ENCODE measurements at regions not wholly inside any gene's neighbourhood (a gene's known extent, or its start where the extent isn't known, plus 50 kb on each side); places are given as distances from the start of the nearest gene placed in this dataset.
"Not testable (repeated sequence)": the region's sequence is repeated elsewhere in the genome, so short reads cannot be mapped to it uniquely, and the experiment has no call there.

DNA sequence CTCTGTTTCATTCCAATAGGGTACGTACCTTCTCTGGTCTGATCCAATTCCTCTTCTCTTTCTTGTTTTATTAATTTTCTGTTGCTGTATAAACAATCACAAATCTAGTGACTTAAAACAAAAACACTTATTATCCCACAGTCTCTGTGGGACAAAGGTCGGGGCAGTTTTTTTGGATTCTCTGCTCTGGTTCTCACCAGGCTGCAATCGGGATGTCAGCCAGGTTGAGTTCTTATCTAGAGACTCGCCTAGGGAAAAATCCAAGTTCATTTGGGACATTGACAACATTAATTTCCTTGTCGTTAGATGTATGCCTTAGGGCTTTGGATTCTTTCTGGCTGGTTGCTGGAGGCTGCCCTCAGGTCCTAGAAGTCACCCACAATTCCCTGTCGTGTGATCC, 430.5 kb upstream of the RORB start:
- TF ChIP-seq, protein P1, sequence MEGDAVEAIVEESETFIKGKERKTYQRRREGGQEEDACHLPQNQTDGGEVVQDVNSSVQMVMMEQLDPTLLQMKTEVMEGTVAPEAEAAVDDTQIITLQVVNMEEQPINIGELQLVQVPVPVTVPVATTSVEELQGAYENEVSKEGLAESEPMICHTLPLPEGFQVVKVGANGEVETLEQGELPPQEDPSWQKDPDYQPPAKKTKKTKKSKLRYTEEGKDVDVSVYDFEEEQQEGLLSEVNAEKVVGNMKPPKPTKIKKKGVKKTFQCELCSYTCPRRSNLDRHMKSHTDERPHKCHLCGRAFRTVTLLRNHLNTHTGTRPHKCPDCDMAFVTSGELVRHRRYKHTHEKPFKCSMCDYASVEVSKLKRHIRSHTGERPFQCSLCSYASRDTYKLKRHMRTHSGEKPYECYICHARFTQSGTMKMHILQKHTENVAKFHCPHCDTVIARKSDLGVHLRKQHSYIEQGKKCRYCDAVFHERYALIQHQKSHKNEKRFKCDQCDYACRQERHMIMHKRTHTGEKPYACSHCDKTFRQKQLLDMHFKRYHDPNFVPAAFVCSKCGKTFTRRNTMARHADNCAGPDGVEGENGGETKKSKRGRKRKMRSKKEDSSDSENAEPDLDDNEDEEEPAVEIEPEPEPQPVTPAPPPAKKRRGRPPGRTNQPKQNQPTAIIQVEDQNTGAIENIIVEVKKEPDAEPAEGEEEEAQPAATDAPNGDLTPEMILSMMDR (conservative IDR thresholded peaks at IDR 0.05; ENCODE audit: control insufficient read depth, insufficient read depth, low read depth, low read length) = no peak
- no peak overlapping the region for H3K4me3 ChIP-seq (ENCODE audit: control insufficient read depth, low read depth, low read length)
- DNase-seq (ENCODE audit: low read depth) = no peak

DNA sequence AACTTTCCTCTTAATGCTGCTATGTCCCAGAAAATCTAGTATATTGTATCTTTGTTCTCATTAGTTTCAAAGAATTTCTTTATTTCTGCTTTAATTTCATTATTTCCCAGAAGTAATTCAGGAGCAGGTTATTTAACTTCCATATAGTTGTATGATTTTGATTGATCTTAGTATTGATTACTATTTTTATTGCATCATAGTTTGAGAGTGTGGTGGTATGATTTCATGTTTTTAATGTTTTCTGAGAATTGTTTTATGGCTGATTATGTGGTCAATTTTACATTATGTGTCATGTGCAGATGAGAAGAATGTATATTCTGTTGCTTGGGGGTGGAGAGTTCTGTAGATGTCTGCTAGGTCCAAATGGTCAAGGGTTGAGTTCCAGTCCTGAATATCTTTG, 425.6 kb upstream of the RORB start:
- DNase-seq (ENCODE audit: low read depth) = no peak
- H3K4me3 ChIP-seq (ENCODE audit: control insufficient read depth, low read depth, low read length) = no peak overlapping the region
- TF ChIP-seq, protein P1 (conservative IDR thresholded peaks at IDR 0.05; ENCODE audit: control insufficient read depth, insufficient read depth, low read depth, low read length) = no peak

DNA sequence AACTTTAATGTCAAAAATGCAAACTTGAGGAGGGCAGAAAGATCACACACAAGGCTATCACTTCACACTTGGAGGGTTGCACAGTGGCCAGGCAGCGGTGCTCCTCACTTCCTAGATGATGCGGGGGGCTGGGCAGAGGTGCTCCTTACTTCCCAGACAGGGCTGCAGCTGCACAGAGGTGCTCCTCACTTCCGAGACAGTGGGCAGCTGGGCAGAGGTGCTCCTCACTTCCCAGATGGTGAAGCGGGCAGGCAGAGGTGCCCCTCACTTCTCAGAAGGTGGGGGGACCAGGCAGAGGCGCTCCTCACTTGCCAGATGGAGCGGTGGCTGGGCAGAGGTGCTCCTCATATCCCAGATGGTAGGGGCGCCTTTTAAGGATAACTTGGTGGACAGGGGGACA, 423.2 kb upstream of the RORB start:
- TF ChIP-seq, protein P1 (conservative IDR thresholded peaks at IDR 0.05; ENCODE audit: control insufficient read depth, insufficient read depth, low read depth, low read length) = no peak
- DNase-seq (ENCODE audit: low read depth) = no peak
- H3K4me3 ChIP-seq (ENCODE audit: control insufficient read depth, low read depth, low read length) = no peak overlapping the region

DNA sequence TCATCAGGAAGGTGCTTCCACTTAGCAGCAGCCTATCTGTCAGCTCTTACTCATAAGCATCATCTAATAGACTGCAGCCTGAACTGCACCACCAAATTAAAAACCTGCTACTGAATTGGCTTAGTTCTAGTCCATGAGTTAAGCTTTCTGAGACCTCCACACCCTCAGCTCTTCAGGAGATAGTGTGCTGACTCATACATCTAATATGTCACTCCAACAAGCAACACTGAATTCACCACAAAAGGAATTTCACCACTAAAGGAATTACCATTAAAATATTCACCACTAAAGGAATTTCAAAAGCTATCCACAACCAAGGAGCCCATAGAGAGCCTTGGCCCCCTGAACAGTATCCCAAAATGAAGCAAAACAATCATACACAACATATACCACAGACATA, 418.5 kb upstream of the RORB start:
- H3K4me3 ChIP-seq (ENCODE audit: control insufficient read depth, low read depth, low read length) = no peak overlapping the region
- DNase-seq (ENCODE audit: low read depth) = peak; percentile 58
- TF ChIP-seq, protein P1 (conservative IDR thresholded peaks at IDR 0.05; ENCODE audit: control insufficient read depth, insufficient read depth, low read depth, low read length) = no peak

DNA sequence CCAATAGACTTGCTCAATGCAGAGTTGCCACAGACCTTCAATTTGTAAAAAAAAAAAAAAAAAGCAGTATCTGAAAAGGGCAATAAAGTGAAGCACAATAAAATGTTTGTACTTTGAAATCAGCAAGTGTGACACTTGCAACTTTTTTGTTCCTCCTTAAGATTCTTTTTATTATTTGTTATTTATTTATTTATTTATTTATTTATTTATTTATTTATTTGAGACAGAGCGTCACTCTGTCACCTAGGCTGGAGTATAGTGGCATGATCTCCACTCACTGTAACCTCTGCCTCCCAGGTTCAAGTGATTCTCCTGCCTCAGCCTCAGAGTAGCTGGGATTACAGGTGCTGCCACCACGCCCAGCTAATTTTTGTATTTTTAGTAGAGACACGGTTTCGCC, 416.5 kb upstream of the RORB start:
- H3K4me3 ChIP-seq (ENCODE audit: control insufficient read depth, low read depth, low read length); DNase-seq (ENCODE audit: low read depth): not testable (repeated sequence)

DNA sequence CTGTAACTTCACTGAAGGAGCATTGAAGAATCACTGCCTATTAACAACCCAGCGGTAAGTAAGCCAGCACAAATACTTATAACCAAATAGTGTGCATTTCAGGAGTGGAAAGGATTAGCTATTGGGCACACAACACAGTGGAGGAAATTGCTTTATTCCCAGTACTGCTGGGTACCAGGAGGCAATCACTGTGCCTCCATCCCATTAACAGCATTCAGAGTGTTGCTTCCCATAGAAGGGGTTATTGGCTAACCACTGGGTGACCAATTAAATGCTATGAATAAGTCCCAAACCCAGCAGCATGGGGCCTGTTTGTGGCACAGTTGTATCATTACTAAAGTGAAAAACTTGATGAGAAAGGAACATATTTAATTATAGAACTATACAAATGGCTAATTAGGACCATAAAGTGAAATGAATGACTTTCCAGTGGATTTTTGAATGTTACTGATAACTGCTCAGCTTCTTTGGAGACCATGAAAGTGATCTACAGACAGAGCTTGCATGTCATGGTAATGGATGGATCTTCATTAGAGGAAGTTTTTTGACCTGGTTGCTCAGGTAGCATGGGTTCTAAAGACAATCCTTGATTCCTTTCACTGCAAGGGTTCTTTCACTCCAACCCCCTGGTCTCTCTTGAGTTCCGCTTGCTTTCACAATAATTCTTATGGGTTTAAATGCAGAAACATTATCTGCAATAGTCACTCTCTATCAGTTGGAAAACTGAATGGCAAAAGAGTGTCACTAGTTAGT, 413.3 kb upstream of the RORB start:
- TF ChIP-seq, protein P1 (conservative IDR thresholded peaks at IDR 0.05; ENCODE audit: control insufficient read depth, insufficient read depth, low read depth, low read length) = no peak
- H3K4me3 ChIP-seq (ENCODE audit: control insufficient read depth, low read depth, low read length) = no peak overlapping the region

DNA sequence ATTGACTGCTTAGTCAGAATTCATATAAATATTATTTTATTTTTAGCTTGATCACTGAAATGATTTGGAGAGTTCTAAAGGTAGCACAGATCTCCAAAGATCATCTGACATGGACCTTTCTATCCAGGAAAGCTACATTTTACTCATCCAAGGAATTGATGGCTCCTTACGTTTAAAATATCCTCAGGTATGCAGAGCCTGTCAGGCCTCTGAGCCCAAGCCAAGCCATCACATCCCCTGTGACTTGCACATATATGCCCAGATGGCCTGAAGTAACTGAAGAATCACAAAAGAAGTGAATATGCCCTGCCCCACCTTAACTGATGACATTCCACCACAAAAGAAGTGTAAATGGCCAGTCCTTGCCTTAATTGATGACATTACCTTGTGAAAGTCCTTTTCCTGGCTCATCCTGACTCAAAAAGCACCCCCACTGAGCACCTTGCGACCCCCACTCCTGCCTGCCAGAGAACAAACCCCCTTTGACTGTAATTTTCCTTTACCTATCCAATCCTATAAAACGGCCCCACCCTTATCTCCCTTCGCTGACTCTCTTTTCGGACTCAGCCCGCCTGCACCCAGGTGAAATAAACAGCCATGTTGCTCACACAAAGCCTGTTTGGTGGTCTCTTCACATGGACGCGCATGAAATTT, 411.6 kb upstream of the RORB start:
- not testable (repeated sequence) for H3K4me3 ChIP-seq (ENCODE audit: control insufficient read depth, low read depth, low read length); DNase-seq (ENCODE audit: low read depth)

More for the DNA sequence above, 413.3 kb upstream of the RORB start:
- DNase-seq (ENCODE audit: low read depth) = no peak

DNA sequence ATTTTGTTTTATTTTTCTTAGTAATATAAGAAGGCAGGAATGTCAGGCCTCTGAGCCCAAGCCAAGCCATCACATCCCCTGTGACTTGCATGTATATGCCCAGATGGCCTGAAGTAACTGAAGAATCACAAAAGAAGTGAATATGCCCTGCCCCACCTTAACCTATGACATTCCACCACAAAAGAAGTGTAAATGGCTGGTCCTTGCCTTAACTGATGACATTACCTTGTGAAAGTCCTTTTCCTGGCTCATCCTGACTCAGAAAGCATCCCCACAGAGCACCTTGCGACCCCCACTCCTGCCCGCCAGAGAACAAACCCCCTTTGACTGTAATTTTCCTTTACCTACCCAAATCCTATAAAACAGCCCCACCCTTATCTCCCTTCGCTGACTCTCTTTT, 406.2 kb upstream of the RORB start:
- not testable (repeated sequence) for DNase-seq (ENCODE audit: low read depth); H3K4me3 ChIP-seq (ENCODE audit: control insufficient read depth, low read depth, low read length)
